Stimulated activated CD4-positive, alpha-beta T cell treated with anti-CD3 and anti-CD28 coated beads, Interleukin-2, amount 100 ng/mL, for 24 hours (primary cell): ENCODE measurements at regions not wholly inside any gene's neighbourhood (a gene's known extent, or its start where the extent isn't known, plus 50 kb on each side); places are given as distances from the start of the nearest gene placed in this dataset.

Experiments used
- DNase-seq, 2 donors: peaks; one replicate each; pipeline ENCODE4 v3.0.0-alpha.2; 2020

DNA sequence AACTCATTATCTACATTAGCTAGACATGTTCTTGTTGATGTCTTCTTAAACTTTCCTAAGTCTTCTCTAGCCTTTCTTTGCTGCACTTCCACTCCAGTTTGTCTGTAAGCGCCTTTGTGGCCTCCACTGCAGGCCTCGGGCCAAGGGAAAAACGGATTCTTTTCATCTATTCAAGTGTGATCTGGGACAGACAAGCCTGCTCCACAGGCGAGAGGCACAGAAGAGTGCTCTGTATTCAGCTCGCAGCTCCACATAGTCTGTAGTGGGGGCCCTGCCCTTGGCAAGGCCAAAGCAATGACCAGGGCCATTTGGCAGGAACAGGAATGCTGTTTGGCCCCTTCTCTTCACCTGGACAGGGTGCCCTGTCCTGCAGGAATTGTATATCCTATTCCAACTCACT lies 84.1 kb upstream of the BARX2 start:
- DNase-seq, result no peak

GRCh38 chr11:129290966-129291365 lies 84.7 kb upstream of the BARX2 start:
- DNase-seq, result no peak

DNA sequence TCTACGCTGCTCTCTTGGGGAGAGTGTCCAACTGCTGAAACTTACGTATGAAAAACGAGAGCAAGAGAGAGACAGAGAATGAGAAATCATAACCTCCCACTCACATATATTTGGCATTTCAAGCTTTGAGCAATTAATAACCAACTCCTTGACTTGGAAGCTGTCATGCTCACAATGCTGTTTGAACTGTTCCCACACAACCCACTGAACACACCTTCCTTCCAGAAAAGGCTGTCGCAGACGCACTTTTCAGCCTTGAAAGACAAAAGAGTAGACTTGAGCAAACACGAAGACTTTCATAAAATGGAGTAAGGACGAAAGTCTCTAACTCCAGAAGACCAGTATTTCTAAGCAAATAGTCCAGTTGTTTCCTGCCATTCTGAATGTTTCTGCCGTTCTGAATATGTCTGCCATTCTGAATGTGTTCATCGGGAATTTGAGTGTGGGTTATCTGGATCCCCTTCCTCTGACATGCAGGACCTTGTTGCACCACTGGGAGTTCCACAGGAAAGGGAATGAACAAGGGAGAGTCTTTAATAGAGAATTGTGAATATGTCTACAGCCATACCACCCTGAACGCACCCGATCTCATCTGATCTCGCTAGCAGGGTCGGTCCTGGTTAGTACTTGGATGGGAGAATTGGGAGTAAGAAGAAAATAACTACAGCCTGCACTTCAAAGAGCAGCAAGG lies 86.2 kb upstream of the BARX2 start:
- no peak for DNase-seq

DNA sequence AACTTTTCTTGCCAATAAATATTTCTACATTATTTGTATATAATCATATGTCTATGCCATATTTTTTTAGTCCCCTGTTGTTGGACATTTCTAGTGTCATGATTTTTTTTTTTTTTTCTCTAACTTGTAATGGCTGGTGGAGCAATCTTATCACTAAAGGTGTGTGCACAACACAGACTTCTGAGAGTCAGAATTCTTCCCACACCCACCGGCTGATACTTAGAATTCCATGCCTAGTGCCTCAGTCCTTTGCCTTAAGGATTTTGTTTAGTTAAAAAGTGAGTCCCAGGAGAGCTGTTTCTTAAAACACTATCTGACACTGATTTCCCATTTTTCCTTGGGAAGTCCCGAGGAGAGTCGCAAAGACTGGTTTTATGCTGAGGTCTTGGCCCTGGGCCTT lies 87.7 kb upstream of the BARX2 start:
- DNase-seq, result no peak

DNA sequence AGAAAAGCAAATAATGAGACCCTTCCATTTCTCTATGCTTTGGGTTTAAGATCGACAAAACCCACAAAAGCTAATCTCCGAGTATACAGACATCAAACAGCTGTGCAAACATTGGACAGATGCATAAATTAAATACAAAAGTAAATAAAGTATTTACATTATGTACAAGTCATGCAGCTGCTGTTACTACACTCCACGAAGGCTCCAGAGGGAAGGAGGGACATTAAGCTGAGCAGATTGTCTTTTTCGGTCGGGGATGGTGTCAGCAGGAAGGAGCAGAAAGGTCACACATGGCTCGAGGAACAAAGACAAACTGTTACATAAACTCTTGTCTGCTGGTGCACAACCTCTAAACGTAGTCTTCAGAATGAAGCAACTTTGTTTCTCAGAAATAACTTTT lies 88.8 kb upstream of the BARX2 start:
- no peak for DNase-seq

GRCh38 chr11:129285402-129285786 lies 90.3 kb upstream of the BARX2 start:
- DNase-seq, result no peak

DNA sequence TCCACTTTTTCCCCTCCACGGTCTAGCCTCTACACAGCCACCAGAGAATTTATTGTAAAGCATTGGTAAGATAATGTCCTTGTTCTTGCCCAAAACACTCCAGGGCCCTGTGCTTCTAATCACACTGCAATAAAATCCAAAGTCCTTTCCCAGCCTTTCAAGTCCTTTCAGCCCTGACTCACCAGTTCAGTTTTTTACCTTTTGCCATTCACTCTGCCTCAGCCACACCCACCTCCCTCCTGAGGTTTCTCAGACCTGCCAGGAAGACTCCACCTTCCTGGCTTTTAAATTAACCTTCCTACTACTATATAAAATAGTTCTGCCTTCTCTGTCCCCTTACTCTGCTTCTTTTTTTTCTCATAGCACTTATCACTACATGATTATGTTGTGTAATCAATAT lies 91.0 kb upstream of the ARHGAP32 start:
- no peak for DNase-seq

- DNase-seq, result no peak
Observed at GRCh38 chr11:129282634-129283033, 90.5 kb upstream of the ARHGAP32 start.

DNA sequence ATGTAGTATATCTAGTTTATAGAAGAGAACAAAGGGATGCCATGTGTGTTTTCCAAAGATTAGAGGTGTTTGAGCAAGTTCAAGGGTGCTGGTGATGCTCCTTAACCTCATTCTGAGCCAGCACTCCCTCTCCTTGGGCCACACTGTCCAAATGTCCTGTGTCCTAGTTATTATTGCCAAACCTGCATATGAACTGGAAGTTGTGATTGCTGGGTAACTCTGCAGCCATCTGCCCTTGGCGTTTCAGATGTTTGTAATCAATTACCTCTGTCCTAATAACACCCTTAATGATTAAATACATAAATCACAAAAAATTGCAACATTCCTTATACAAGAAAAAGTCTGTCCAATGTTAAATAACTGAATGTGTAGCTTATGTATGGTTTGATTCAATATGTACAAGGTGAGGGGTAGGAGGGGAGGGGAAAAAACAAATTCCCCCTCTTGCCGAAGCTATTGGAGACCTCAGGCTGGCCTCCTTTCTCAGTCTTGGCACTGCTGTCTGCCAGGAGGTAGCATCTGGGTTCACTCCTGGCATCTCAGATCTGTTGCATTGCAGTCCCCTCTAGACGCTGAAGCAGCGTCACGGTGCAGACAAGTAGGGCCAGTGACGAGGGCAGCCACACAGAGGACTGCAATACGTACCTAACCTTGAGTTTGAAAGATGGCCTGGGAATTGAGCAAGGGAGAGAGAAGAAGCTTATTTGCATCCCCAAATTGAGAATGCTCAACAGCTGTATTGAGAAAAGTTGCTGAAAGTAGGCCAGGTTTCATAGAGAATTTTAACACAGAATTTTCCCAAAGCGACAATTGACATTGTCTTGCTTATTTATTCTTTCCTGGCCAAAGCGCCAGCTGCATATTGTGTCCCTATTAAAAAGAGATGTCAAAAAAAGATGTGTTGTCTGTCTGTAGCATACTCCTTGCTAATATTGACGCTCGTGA lies 89.6 kb upstream of the ARHGAP32 start:
- DNase-seq, result no peak

DNA sequence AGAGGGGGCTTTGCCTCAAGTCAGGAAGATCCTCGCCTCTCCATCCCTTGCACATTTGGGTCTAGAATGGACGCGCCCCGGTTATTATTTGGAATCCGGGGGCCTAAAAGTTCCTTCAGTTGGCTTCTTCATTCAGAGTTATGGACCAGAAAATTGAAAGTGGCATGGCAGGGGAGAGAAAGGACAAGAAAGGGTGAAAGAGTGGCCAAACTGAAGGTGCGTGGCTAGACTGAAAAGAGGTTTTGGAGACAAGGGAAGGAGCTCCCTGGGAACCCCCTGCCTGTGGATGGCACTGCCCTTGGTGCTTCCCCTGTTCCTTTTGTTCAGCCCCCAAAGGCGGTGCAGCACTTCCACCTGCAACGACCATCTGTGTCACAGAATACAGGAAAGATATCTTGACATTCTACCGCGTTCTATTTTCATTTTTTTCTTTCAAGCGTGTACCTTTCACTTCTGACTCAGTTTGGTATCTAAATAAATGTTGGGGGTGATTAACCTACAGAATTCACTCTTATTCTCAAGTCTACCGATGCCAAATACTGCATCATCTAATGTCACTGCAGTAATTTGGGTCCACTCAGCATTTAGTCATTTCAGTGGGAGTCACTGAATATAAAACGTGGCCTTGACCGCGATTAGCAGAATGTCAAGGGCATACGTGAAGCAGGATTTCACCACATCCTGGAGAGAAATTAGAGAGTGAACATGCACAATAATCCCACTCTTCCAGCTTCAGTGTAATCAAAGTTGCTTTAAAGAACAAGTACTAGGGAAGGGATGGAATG lies 88.1 kb upstream of the ARHGAP32 start:
- DNase-seq, result peak; percentile 25 to 32

GRCh38 chr11:129279326-129280026 lies 87.4 kb upstream of the ARHGAP32 start:
- DNase-seq, result peak; percentile 59 to 73

DNA sequence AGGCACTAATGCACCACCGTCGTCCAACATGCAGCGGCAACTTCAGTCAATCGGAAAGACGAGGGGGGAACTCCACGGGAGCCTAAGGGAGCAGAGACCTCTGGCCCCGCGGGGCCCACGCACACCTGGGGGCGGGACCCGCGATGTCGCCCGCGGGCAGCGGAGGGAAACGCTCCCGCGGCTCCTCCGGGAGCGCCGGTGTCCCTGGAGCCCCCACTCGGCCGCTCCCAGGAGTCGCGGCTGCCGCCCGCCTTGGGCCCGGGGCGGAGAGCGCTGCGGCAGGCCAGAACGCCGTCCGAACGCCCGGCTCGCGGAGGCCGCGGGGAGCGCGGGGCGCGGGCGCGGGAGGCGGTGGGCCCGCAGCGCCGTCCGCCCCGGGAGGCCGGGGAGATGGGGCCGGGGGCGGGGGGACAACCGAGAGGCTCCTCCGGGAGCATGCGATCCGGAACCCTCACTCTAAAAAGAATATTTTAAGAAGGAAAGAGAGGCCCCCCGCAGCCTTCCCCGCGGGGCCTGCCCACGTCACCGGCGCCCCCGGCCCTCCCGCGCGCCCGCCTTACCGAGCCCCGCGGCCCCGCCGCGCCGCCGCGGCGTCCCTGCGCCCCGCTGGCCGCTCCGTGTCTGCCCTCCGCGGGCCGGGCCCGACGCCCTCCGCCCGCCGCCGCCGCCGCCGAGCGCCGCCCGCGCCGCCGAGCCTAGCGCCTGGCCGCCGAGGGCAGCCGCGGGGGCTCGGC lies 86.6 kb upstream of the ARHGAP32 start:
- DNase-seq, result peak; percentile 20

- DNase-seq, result no peak
Observed at GRCh38 chr11:129277198-129277843, 85.2 kb upstream of the ARHGAP32 start.

DNA sequence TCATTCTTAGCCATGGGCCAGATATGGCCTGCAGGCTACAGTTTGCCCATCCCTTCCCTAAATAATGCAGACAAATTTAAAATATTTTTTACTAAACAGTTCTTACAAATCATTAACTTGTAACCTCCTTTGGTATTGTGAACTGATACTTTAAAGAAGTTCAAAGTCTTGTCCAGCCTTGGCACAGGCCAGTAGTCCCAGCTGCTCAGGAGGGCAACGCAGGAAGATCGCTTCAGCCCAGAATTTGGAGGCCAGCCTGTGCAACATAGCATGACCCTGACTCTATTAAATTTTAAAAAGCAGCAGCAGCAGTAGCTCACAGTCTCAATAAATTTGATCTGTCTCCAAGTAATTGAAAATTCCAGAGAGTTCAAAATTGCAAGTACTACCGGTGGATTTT lies 83.7 kb upstream of the ARHGAP32 start:
- no peak for DNase-seq

GRCh38 chr11:129273944-129274711 lies 82.0 kb upstream of the ARHGAP32 start:
- no peak for DNase-seq

- no peak for DNase-seq
Observed at GRCh38 chr11:129273322-129273721, 81.2 kb upstream of the ARHGAP32 start.

- DNase-seq, result no peak
Observed at GRCh38 chr11:129271030-129271429, 78.9 kb upstream of the ARHGAP32 start.

- no peak for DNase-seq
Observed at GRCh38 chr11:129270446-129270845, 78.3 kb upstream of the ARHGAP32 start.

DNA sequence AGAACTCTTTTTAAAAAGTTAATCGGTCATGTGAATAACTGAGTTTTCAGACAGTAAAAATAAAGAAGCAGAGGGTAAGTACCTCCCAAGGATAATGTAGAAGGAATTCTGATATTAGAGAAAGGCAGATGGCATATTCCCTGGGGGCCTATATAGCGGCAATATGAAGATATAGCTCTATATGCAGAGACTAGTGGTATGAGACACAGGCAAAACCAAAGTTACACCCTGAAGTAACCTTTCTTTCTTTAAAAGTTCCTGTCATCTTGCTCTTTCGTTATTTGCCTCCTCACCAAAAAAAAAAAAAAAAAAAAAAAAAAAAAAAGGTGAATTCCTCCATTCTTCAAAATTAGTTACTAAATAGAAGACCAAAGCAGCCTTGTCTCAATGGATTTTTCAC lies 76.2 kb upstream of the ARHGAP32 start:
- DNase-seq, result no peak

DNA sequence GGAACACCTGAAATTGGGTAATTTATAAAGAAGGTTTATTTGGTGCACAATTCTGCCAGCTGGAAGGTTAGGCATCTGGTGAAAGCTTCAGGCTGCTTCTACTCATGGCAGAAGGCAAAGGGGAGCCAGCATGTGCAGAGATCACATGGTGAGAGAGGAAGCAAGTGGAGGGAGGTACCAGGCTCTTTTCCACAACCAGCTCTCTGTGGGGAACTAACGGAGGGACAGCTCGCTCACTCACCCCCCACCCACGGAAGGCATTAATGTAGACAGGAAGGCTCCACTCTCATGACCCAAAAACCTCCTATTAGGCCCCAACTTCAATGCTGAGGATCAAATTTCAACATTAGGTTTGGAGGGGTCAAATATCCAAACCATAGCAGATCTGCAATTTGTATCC lies 75.6 kb upstream of the ARHGAP32 start:
- no peak for DNase-seq

- DNase-seq, result no peak
Observed at GRCh38 chr11:129266536-129266935, 74.4 kb upstream of the ARHGAP32 start.
